SW480 (cell line): ENCODE measurements at regions not wholly inside any gene's neighbourhood (a gene's known extent, or its start where the extent isn't known, plus 50 kb on each side); places are given as distances from the start of the nearest gene placed in this dataset.
"Not testable (repeated sequence)": the region's sequence is repeated elsewhere in the genome, so short reads cannot be mapped to it uniquely, and the experiment has no call there.

Experiments
- DNase-seq: peaks from one replicate; pipeline ENCODE4 v3.0.0-alpha.2; 2016; ENCODE audit warnings: low spot score

GRCh38 chr3:151593928-151594327 lies 133.1 kb upstream of the IGSF10 start:
- DNase-seq = no peak

DNA sequence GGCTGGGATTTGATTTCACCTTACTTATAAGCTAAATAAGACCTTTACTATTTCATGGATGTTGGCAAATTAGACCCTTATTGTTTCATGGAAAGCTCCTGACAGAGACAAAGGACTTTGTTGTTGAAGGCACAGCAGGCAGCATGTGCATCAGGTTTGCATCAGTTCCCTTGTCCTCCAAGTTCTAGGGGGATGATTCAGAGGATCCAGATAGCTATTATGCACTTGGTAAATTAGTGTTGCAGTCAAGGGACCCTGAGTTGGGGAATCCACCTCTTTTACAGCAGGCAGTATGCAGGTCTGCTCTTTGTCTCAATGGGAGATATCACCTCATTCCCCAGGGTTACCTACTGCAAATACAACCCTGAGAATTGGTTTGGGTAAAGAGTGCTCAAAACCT lies 131.4 kb upstream of the IGSF10 start:
- no peak for DNase-seq

DNA sequence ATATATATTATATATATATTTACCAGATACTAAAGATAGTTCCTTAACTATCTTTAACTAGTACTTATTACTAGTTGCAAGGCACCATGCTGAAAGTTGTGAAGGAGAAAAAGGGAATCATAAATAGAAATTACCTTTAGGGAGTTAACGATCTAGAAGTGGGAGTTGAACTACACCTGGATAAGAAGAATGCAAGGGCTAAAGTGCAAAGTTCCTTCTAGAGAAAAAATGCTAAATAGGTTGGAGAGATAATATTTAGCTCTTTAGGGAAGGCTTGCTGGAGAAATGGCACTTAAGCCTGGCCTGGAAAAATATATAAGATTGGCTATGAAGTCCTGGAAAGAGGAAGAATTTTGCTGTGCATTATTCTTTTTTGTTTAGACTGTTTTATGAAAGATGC lies 130.6 kb upstream of the IGSF10 start:
- DNase-seq = no peak

DNA sequence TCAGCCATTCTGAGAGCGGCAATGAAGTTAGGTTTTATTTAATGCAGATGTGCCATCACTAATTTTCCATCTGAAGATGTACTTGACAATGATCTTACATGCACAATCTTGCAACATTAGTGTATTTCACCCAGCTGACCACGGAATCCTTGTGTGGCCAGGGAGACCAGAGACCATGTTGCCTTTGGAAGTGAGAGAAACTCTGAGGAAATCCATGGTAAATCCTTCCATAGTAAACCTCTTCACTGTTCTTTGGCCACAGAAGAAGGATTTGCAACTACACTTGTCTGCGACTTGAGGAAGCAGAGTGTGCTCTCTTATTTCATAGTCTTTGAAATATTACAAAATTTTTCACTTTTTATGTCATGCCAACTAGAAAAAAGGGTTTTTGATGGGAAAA lies 128.4 kb upstream of the IGSF10 start:
- no peak for DNase-seq

DNA sequence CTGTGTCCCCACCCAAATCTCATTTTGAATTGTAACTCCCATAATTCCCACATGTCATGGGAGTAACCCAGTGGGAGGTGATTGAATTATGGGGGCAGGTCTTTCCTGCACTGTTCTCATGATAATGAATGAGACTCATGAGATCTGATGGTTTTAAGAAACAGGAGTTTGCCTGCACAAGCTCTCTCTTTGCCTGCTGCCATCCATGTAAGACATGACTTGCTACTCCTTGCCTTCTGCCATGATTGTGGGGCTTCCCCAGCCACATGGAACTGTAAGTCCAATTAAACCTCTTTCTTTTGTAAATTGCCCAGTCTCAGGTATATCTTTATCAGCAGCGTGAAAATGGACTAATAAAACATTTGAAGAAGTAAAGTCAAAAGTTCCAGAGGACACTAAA lies 126.8 kb upstream of the IGSF10 start:
- DNase-seq = not testable (repeated sequence)

- DNase-seq = peak; percentile 8
Measured at GRCh38 chr3:151584566-151584965, 123.7 kb upstream of the IGSF10 start.

GRCh38 chr3:151581035-151581434 lies 120.2 kb upstream of the IGSF10 start:
- no peak for DNase-seq

DNA sequence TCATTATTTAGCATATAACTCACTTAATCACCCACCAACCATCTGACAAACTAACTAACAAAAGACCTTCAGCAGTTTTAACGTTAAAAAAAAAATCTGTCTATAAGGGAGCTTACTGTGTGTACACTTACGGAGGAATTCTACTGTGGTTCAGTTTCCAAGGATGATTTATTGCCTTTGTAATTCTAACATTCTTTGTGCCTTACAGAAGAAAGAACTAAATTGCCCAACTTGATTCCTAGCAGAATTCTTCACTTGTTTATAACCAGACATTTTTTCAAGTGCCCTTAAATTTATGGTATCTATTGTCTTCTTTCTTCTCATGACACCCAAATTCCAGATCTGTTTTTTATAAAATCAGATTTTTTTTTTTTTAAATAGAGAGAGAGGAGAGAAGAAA lies 119.7 kb upstream of the IGSF10 start:
- DNase-seq = peak; percentile 35

GRCh38 chr3:151579571-151580270 lies 118.9 kb upstream of the IGSF10 start:
- DNase-seq = no peak

GRCh38 chr3:151578495-151578894 lies 117.6 kb upstream of the IGSF10 start:
- DNase-seq = no peak

GRCh38 chr3:151576511-151577137 lies 115.8 kb upstream of the IGSF10 start:
- no peak for DNase-seq

DNA sequence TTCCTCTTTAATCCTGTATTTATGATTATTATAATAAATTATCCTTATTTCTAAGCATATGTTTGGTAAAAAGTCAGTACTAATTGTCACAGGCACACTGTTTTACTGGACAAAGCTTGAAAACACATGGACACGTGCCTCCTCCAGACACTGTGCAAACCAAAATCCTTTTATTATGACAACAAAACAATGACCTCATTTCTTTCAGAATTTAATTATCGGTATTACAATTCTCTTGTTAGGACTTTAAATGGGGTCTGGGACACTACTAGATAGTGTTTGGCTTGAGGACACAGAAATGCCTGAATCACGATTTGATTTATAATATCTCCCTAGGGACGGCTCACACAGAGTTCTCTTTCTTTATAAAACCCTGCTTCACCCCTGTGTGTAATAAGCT lies 107.3 kb upstream of the IGSF10 start:
- no peak for DNase-seq

DNA sequence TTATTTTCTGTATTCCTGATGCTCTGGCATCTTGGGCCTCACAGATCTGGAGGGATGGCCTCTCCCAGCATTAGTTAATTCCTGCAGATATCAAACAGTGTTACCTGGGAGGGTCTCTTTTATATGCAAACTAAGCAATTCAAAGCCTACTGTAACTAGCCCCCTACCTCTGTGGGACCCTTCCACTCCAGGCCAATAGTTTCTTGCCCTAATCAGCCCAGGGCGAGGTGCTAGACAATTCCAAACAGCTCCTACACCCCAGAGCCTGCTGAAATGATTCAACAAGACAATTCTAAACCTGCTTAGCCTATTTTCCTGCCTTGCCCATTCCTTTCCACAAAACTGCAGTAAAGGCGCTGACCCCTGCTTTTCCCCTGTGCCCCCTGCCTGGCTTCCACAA lies 106.6 kb upstream of the IGSF10 start:
- no peak for DNase-seq

GRCh38 chr3:151564261-151564660 lies 103.4 kb upstream of the IGSF10 start:
- no peak for DNase-seq

- no peak for DNase-seq
Measured at GRCh38 chr3:151563305-151563704, 102.4 kb upstream of the IGSF10 start.

DNA sequence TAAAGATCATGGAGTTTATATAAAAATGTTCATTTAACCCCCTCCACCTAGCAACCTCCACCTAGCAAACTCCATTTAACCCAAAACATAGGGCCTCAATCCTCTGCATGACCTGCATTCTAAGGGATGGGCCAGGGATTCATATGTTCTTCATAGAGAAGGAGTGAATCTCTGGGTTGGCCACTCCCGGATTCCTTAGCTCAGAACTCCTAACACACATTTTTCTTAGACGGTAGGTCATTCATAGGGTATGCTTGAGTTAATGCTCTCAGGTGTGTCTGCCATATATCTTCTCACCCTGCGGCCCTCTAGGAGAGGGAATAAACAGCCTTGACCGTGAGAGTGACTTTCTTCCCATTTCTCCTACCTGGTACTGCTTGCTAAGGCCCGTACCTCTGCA lies 102.0 kb upstream of the IGSF10 start:
- DNase-seq = no peak

GRCh38 chr3:151561878-151562277 lies 101.0 kb upstream of the IGSF10 start:
- DNase-seq = no peak

DNA sequence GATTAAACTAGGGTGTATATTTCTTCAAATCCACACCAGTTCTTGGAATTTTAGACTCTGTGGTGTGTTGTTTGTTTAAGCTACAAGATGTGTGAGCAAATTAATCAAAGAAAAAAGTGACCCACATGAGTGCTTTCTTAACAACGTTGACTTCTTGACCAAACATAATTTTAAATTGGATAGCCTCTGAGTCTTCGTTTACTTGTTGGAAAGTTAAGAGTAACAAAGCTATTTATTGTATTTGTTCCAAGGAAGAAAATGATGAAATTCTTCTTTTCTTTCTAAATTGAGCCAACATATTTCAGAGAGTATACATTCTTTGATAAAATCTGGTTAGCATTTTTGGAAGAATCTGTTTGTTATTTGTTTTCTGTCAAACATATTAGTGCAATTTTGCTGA lies 99.9 kb upstream of the IGSF10 start:
- DNase-seq = no peak

- DNase-seq = no peak
Measured at GRCh38 chr3:151559736-151560135, 98.9 kb upstream of the IGSF10 start.

DNA sequence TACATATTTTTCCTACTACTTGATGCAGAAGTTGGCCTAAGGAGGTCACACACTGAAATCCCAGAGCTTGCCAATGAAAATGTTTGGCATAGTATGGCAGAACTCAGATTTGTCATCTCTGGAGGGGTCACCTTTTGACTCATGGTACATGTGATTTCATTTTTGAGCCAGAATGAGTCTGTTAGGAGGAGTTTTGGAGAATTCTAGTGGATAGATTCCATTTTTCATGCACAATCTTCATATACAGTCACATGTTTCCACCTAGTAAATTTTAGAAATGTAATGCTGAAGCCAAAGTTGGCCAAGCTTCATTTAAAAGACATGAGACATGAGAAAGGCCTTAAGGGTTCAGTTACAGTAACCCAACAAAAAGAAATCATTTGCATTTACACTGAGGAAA lies 97.8 kb upstream of the IGSF10 start:
- DNase-seq = no peak

GRCh38 chr3:151557068-151557840 lies 96.4 kb upstream of the IGSF10 start:
- DNase-seq = no peak

DNA sequence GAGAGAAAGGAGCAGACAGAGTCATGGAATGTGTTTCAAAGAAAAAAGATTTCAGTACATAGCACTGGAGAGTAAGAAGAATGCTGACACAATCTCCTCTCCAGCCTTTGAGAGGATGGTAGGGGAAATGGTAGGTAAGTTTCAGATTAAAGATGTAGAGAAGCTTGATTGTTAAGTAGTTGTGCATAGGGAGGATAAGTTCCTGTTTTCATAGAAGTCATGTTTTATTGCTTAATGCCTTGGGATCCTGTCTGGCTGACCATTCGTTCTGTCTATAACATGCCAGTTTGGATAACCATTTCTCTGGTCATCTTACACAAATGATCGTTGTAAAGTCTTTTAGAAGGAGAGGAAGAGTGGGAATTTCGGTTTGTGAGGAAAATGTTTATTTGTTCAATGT lies 95.7 kb upstream of the IGSF10 start:
- no peak for DNase-seq

GRCh38 chr3:151555523-151555922 lies 94.7 kb upstream of the IGSF10 start:
- DNase-seq = no peak
